ENCODE measurements at regions not wholly inside any gene's neighbourhood (a gene's known extent, or its start where the extent isn't known, plus 50 kb on each side); places are given as distances from the start of the nearest gene placed in this dataset.

DNA sequence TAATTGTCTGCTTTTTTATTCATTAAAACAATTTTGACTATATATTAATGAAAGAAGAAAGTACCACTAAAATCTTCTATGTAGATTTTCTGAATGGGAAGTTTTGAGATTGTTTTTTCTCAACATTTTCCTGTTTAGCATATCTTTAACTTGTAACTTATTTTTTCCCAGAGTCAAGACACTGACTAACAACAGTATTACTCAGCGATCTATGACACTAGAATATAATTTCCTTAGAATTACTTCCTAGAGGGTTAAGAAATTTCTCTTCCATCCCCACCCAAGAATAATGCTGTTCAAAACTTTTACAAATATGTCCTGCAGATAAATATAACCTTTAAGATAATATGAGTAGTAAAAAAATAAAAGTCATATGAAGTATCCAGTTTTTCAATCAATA lies 218.2 kb upstream of the NR5A2 start:
- Histone ChIP-seq H3K4ac (ENCODE audit: low read depth in 1 of 2, low read length in 2 of 2) (no peak overlapping the region), H2AK5ac (ENCODE audit: low read length, severe bottlenecking) (no peak overlapping the region), H2BK120ac (ENCODE audit: low read depth, low read length) (no peak overlapping the region), H3K79me1 (replicated peaks; ENCODE audit: low read length, poor library complexity, severe bottlenecking) (no peaks in the 10 kb centered on the region), H3K9me3 (ENCODE audit: control insufficient read depth, low read length) (no peaks in the 10 kb centered on the region), H2AFZ (ENCODE audit: low read depth, low read length) (no peak overlapping the region), H4K91ac (ENCODE audit: low read length) (no peak overlapping the region), H4K8ac (ENCODE audit: low read length) (no peak overlapping the region), H3K4me3 (ENCODE audit: insufficient read depth in 1 of 2, low read depth in 1 of 2, low read length in 2 of 2) (no peak overlapping the region), H3K27ac (ENCODE audit: low read length, poor library complexity, severe bottlenecking) (no peak overlapping the region), H3K14ac (ENCODE audit: low read length in 2 of 2) (no peak overlapping the region), H3K4me2 (ENCODE audit: low read length, poor library complexity, severe bottlenecking) (no peak overlapping the region), H3K4me1 (ENCODE audit: control insufficient read depth, insufficient read depth, low read depth, low read length) (no peaks in the 10 kb centered on the region), H3K9ac (ENCODE audit: low read length) (no peak overlapping the region), H3K18ac (ENCODE audit: low read depth in 1 of 2, low read length in 2 of 2) (no peak overlapping the region), H3K23ac (ENCODE audit: low read length in 2 of 2) (no peak overlapping the region), H2BK5ac (ENCODE audit: low read depth, low read length, poor library complexity, severe bottlenecking) (no peak overlapping the region), H2BK15ac (ENCODE audit: low read depth, poor library complexity, severe bottlenecking) (no peak overlapping the region), H3K27me3 (ENCODE audit: control insufficient read depth in 1 of 2, insufficient read depth in 1 of 2, low read length in 2 of 2) (no peaks in the 10 kb centered on the region), H2BK12ac (ENCODE audit: low read length in 2 of 2) (no peak overlapping the region), H3K36me3 (ENCODE audit: control insufficient read depth in 1 of 2, insufficient read depth in 2 of 2, low read depth in 1 of 2, low read length in 2 of 2) (no peaks in the 10 kb centered on the region)
- DNase-seq, result no peak
- WGBS, result no CpG with 5 or more reads among the region's 1 CpG

DNA sequence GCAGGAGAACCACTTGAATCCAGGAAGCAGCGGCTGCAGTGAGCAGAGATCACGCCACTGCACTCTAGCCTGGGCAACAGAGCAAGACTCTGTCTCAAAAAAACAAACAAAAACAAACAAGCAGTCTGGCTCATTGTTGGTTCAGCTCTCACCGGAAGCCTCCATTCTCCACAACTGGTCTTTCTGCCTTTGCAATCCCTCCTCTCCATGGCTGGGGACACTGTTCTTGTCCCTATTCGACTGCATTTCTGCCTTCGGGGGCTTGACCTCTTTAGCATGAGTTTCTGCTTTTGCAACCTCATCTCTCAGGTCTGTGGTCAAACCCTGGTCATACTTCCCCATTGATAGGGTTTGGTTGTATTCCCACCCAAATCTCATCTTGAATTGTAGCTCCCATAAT lies 216.3 kb upstream of the NR5A2 start:
- H3K9ac ChIP-seq (ENCODE audit: low read length), result no peak overlapping the region
- DNase-seq, result no peak
- H3K4me1 ChIP-seq (ENCODE audit: control insufficient read depth, insufficient read depth, low read depth, low read length), result no peaks in the 10 kb centered on the region
- no peak overlapping the region for H2BK12ac ChIP-seq (ENCODE audit: low read length in 2 of 2)
- no peak overlapping the region for H4K8ac ChIP-seq (ENCODE audit: low read length)
- H2BK15ac ChIP-seq (ENCODE audit: low read depth, poor library complexity, severe bottlenecking), result no peak overlapping the region
- H4K91ac ChIP-seq (ENCODE audit: low read length), result no peak overlapping the region
- no peak overlapping the region for H2BK5ac ChIP-seq (ENCODE audit: low read depth, low read length, poor library complexity, severe bottlenecking)
- no peak overlapping the region for H2AK5ac ChIP-seq (ENCODE audit: low read length, severe bottlenecking)
- H3K4me3 ChIP-seq (ENCODE audit: insufficient read depth in 1 of 2, low read depth in 1 of 2, low read length in 2 of 2), result no peak overlapping the region
- H3K27ac ChIP-seq (ENCODE audit: low read length, poor library complexity, severe bottlenecking), result no peak overlapping the region
- no peak overlapping the region for H3K4me2 ChIP-seq (ENCODE audit: low read length, poor library complexity, severe bottlenecking)
- H3K27me3 ChIP-seq (ENCODE audit: control insufficient read depth in 1 of 2, insufficient read depth in 1 of 2, low read length in 2 of 2), result no peaks in the 10 kb centered on the region
- no peak overlapping the region for H2BK120ac ChIP-seq (ENCODE audit: low read depth, low read length)
- no peak overlapping the region for H3K4ac ChIP-seq (ENCODE audit: low read depth in 1 of 2, low read length in 2 of 2)
- H3K14ac ChIP-seq (ENCODE audit: low read length in 2 of 2), result no peak overlapping the region
- H3K79me1 ChIP-seq (replicated peaks; ENCODE audit: low read length, poor library complexity, severe bottlenecking), result no peaks in the 10 kb centered on the region
- H3K9me3 ChIP-seq (ENCODE audit: control insufficient read depth, low read length), result no peaks in the 10 kb centered on the region
- H3K23ac ChIP-seq (ENCODE audit: low read length in 2 of 2), result no peak overlapping the region
- H2AFZ ChIP-seq (ENCODE audit: low read depth, low read length), result no peak overlapping the region
- 87% methylated on average over 5 of the region's 5 CpGs for WGBS
- no peak overlapping the region for H3K18ac ChIP-seq (ENCODE audit: low read depth in 1 of 2, low read length in 2 of 2)
- H3K36me3 ChIP-seq (ENCODE audit: control insufficient read depth in 1 of 2, insufficient read depth in 2 of 2, low read depth in 1 of 2, low read length in 2 of 2), result no peaks in the 10 kb centered on the region

DNA sequence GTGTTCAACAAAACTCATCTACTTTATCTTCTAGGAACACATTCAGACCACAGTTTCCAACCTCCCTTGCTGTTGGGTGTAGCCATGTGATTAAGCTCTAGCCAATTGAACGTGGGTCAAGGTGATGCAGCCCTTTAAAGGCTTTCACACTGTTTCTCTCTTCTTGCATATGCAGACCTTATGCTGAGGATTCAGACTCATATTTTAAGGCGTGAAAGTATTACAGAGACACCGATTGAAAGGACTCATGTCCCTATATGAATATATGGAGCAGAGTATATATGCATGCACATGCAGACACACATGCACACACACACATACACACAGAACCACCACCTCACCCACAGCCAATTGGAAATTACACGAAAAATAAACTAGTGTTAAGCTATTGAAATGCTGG lies 214.3 kb upstream of the NR5A2 start:
- DNase-seq, result no peak
- 33% methylated on average over 1 of the region's 4 CpGs for WGBS
- Histone ChIP-seq H2BK120ac (ENCODE audit: low read depth, low read length) (no peak overlapping the region), H3K14ac (ENCODE audit: low read length in 2 of 2) (no peak overlapping the region), H2AK5ac (ENCODE audit: low read length, severe bottlenecking) (no peak overlapping the region), H2BK15ac (ENCODE audit: low read depth, poor library complexity, severe bottlenecking) (no peak overlapping the region), H2BK12ac (ENCODE audit: low read length in 2 of 2) (no peak overlapping the region), H3K23ac (ENCODE audit: low read length in 2 of 2) (no peak overlapping the region), H4K8ac (ENCODE audit: low read length) (no peak overlapping the region), H3K4me3 (ENCODE audit: insufficient read depth in 1 of 2, low read depth in 1 of 2, low read length in 2 of 2) (no peak overlapping the region), H3K9me3 (ENCODE audit: control insufficient read depth, low read length) (no peaks in the 10 kb centered on the region), H3K4ac (ENCODE audit: low read depth in 1 of 2, low read length in 2 of 2) (no peak overlapping the region), H3K4me1 (ENCODE audit: control insufficient read depth, insufficient read depth, low read depth, low read length) (no peaks in the 10 kb centered on the region), H3K27ac (ENCODE audit: low read length, poor library complexity, severe bottlenecking) (no peak overlapping the region), H3K18ac (ENCODE audit: low read depth in 1 of 2, low read length in 2 of 2) (no peak overlapping the region), H2AFZ (ENCODE audit: low read depth, low read length) (no peak overlapping the region), H3K27me3 (ENCODE audit: control insufficient read depth in 1 of 2, insufficient read depth in 1 of 2, low read length in 2 of 2) (no peaks in the 10 kb centered on the region), H3K9ac (ENCODE audit: low read length) (no peak overlapping the region), H3K36me3 (ENCODE audit: control insufficient read depth in 1 of 2, insufficient read depth in 2 of 2, low read depth in 1 of 2, low read length in 2 of 2) (no peaks in the 10 kb centered on the region), H4K91ac (ENCODE audit: low read length) (no peak overlapping the region), H2BK5ac (ENCODE audit: low read depth, low read length, poor library complexity, severe bottlenecking) (no peak overlapping the region), H3K4me2 (ENCODE audit: low read length, poor library complexity, severe bottlenecking) (no peak overlapping the region), H3K79me1 (replicated peaks; ENCODE audit: low read length, poor library complexity, severe bottlenecking) (no peaks in the 10 kb centered on the region)

DNA sequence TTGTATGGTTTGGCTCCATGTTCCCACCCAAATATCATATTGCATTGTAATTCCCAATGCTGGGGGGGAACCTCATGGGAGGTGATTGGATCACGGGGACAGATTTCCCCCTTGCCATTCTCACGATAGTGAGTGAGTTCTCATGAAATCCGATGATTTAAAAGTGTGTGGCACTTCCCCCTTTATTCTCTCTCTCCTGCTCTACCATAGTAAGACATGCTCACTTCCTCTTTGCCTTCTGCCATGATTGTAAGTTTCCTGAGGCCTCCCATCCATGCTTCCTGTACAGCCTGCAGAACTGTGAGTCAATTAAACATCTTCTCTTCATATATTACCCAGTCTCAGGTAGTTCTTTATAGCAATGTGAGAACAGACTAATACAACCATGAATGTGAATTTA lies 211.6 kb upstream of the NR5A2 start:
- H2BK12ac ChIP-seq (ENCODE audit: low read length in 2 of 2), result no peak overlapping the region
- H3K9ac ChIP-seq (ENCODE audit: low read length), result no peak overlapping the region
- H2BK5ac ChIP-seq (ENCODE audit: low read depth, low read length, poor library complexity, severe bottlenecking), result no peak overlapping the region
- H3K36me3 ChIP-seq (ENCODE audit: control insufficient read depth in 1 of 2, insufficient read depth in 2 of 2, low read depth in 1 of 2, low read length in 2 of 2), result no peaks in the 10 kb centered on the region
- no peaks in the 10 kb centered on the region for H3K79me1 ChIP-seq (replicated peaks; ENCODE audit: low read length, poor library complexity, severe bottlenecking)
- no peaks in the 10 kb centered on the region for H3K27me3 ChIP-seq (ENCODE audit: control insufficient read depth in 1 of 2, insufficient read depth in 1 of 2, low read length in 2 of 2)
- no peak overlapping the region for H2AFZ ChIP-seq (ENCODE audit: low read depth, low read length)
- H3K9me3 ChIP-seq (ENCODE audit: control insufficient read depth, low read length), result no peaks in the 10 kb centered on the region
- H4K8ac ChIP-seq (ENCODE audit: low read length), result no peak overlapping the region
- no peak overlapping the region for H3K23ac ChIP-seq (ENCODE audit: low read length in 2 of 2)
- no peak overlapping the region for H3K4me2 ChIP-seq (ENCODE audit: low read length, poor library complexity, severe bottlenecking)
- 87% methylated on average over 3 of the region's 3 CpGs for WGBS
- H2BK120ac ChIP-seq (ENCODE audit: low read depth, low read length), result no peak overlapping the region
- DNase-seq, result no peak
- H3K4ac ChIP-seq (ENCODE audit: low read depth in 1 of 2, low read length in 2 of 2), result no peak overlapping the region
- no peak overlapping the region for H3K18ac ChIP-seq (ENCODE audit: low read depth in 1 of 2, low read length in 2 of 2)
- no peak overlapping the region for H3K4me3 ChIP-seq (ENCODE audit: insufficient read depth in 1 of 2, low read depth in 1 of 2, low read length in 2 of 2)
- H3K4me1 ChIP-seq (ENCODE audit: control insufficient read depth, insufficient read depth, low read depth, low read length), result no peaks in the 10 kb centered on the region
- H3K27ac ChIP-seq (ENCODE audit: low read length, poor library complexity, severe bottlenecking), result no peak overlapping the region
- no peak overlapping the region for H2BK15ac ChIP-seq (ENCODE audit: low read depth, poor library complexity, severe bottlenecking)
- no peak overlapping the region for H2AK5ac ChIP-seq (ENCODE audit: low read length, severe bottlenecking)
- H3K14ac ChIP-seq (ENCODE audit: low read length in 2 of 2), result no peak overlapping the region
- no peak overlapping the region for H4K91ac ChIP-seq (ENCODE audit: low read length)

All from mesenchymal stem cell (in vitro differentiated cells and primary cell).